H1 (cell line): ENCODE measurements at regions not wholly inside any gene's neighbourhood (a gene's known extent, or its start where the extent isn't known, plus 50 kb on each side); places are given as distances from the start of the nearest gene placed in this dataset.

Source experiments
- CTCF ChIP-seq, 3 experiments: IDR thresholded peaks; 1 replicate in 2 of 3; 2 replicates in 1 of 3; pipeline versions ENCODE4 v1.5.1 to v1.6.1; 2011; ENCODE audit warnings: low read length in 3 of 3, mild to moderate bottlenecking in 3 of 3, inconsistent platforms in 2 of 3, low read depth in 1 of 3, moderate library complexity in 1 of 3; ENCODE audit not compliant: insufficient read depth in 1 of 3; ENCODE audit errors: control extremely low read depth in 1 of 3
- E2F6 ChIP-seq: IDR thresholded peaks from 2 replicates; pipeline ENCODE4 v1.6.1; 2012; ENCODE audit warnings: inconsistent platforms
- EZH2 ChIP-seq: fragments of 200-600 bp; sonication (generic); IDR thresholded peaks from 2 replicates; pipeline ENCODE4 v1.7.1; 2012; ENCODE audit warnings: low read depth, mild to moderate bottlenecking, moderate library complexity, low read length, inconsistent platforms; ENCODE audit not compliant: severe bottlenecking
- JUND ChIP-seq: IDR thresholded peaks from 2 replicates; pipeline ENCODE4 v1.6.1; 2011; ENCODE audit warnings: mild to moderate bottlenecking, improper control_type of control experiment, low read length
- RAD21 ChIP-seq, 2 experiments: IDR thresholded peaks in 1 of 2; conservative IDR thresholded peaks in 1 of 2; 2 replicates each; pipeline ENCODE4 v1.6.1; 2011; ENCODE audit warnings: low read depth in 2 of 2, low read length in 2 of 2, improper control_type of control experiment in 1 of 2, inconsistent platforms in 1 of 2, mild to moderate bottlenecking in 1 of 2, moderate library complexity in 1 of 2

- TF ChIP-seq CTCF (IDR thresholded peaks at IDR 0.05; ENCODE audit: control extremely low read depth in 1 of 3, insufficient read depth in 1 of 3, low read depth in 1 of 3, low read length in 3 of 3) (no peak), JUND (no peak), RAD21 (IDR thresholded peaks at IDR 0.05 in 1 of 2, conservative IDR thresholded peaks at IDR 0.05 in 1 of 2; ENCODE audit: low read depth in 2 of 2, low read length in 2 of 2) (no peak), E2F6 (no peak), EZH2 (no peak)
Observed at GRCh38 chr6:51502996-51503395, 584.4 kb downstream of the PKHD1 start (continued).
